ENCODE measurements at regions not wholly inside any gene's neighbourhood (a gene's known extent, or its start where the extent isn't known, plus 50 kb on each side); places are given as distances from the start of the nearest gene placed in this dataset.
"Not testable (repeated sequence)": the region's sequence is repeated elsewhere in the genome, so short reads cannot be mapped to it uniquely, and the experiment has no call there.

DNA sequence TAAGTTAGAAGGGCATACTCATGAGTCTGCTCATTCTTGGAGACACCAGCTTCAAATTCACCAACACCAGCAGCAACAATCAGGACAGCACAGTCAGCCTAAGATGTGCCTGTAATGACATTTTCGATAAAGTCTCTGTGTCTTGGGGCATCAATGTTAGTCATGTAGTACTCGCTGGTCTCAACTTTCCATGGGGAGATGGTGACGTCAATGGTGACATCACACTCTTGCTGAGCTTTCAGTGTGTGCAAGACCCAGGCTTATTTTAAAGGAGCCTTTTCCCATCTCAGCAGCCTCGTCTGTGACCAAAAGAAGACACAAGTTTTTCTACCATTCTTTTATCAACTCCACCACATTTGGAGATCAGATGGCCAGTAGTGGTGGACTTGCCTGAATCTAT, 75.5 kb downstream of the SERINC2 start:
- no peaks in the 10 kb centered on the region for H3K9me3 ChIP-seq (replicated peaks; ENCODE audit: insufficient read depth, low read length)
- H3F3A ChIP-seq (ENCODE audit: insufficient read depth, low read length): peaks cover 12% of the 10 kb centered on the region
- no peaks in the 10 kb centered on the region for H4K20me1 ChIP-seq (ENCODE audit: insufficient read depth, low read length)
- H3K79me2 ChIP-seq (ENCODE audit: low read length): no peaks in the 10 kb centered on the region
- no peak overlapping the region for H3K27ac ChIP-seq (ENCODE audit: low read length)
- H3K9ac ChIP-seq (ENCODE audit: low read length): no peak overlapping the region
- no peak overlapping the region for H3K4me2 ChIP-seq (ENCODE audit: low read depth, low read length)
- DNase-seq: no peak
- H3K4me3 ChIP-seq (ENCODE audit: low read length): no peak overlapping the region
- H3K4me1 ChIP-seq (ENCODE audit: low read length): peaks cover 12% of the 10 kb centered on the region
- H3K9me2 ChIP-seq (replicated peaks; ENCODE audit: insufficient read depth, low read length): no peaks in the 10 kb centered on the region
- no peaks in the 10 kb centered on the region for H3K27me3 ChIP-seq (replicated peaks; ENCODE audit: insufficient read depth, low read length)
- no peaks in the 10 kb centered on the region for H3K36me3 ChIP-seq (replicated peaks; ENCODE audit: insufficient read depth, low read length)
- TF ChIP-seq EZH2phosphoT487 (IDR thresholded peaks at IDR 0.05; ENCODE audit: low read length) (no peak), EZH2 (optimal IDR thresholded peaks at IDR 0.05; ENCODE audit: low read depth, low read length) (no peak)
- TF ChIP-seq, protein P1, sequence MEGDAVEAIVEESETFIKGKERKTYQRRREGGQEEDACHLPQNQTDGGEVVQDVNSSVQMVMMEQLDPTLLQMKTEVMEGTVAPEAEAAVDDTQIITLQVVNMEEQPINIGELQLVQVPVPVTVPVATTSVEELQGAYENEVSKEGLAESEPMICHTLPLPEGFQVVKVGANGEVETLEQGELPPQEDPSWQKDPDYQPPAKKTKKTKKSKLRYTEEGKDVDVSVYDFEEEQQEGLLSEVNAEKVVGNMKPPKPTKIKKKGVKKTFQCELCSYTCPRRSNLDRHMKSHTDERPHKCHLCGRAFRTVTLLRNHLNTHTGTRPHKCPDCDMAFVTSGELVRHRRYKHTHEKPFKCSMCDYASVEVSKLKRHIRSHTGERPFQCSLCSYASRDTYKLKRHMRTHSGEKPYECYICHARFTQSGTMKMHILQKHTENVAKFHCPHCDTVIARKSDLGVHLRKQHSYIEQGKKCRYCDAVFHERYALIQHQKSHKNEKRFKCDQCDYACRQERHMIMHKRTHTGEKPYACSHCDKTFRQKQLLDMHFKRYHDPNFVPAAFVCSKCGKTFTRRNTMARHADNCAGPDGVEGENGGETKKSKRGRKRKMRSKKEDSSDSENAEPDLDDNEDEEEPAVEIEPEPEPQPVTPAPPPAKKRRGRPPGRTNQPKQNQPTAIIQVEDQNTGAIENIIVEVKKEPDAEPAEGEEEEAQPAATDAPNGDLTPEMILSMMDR (IDR thresholded peaks at IDR 0.05; ENCODE audit: low read length): no peak
- no peak overlapping the region for H2AFZ ChIP-seq (ENCODE audit: low read length)

- DNase-seq; H3K27me3 ChIP-seq (replicated peaks; ENCODE audit: insufficient read depth, low read length); H3K4me2 ChIP-seq (ENCODE audit: low read depth, low read length); H3K9me3 ChIP-seq (replicated peaks; ENCODE audit: insufficient read depth, low read length); H3K79me2 ChIP-seq (ENCODE audit: low read length); H3K9me2 ChIP-seq (replicated peaks; ENCODE audit: insufficient read depth, low read length); H3K4me3 ChIP-seq (ENCODE audit: low read length); H2AFZ ChIP-seq (ENCODE audit: low read length); H4K20me1 ChIP-seq (ENCODE audit: insufficient read depth, low read length); H3K36me3 ChIP-seq (replicated peaks; ENCODE audit: insufficient read depth, low read length); H3K9ac ChIP-seq (ENCODE audit: low read length); H3K27ac ChIP-seq (ENCODE audit: low read length): not testable (repeated sequence)
- H3F3A ChIP-seq (ENCODE audit: insufficient read depth, low read length): peaks cover 17% of the 10 kb centered on the region
- H3K4me1 ChIP-seq (ENCODE audit: low read length): peaks cover 21% of the 10 kb centered on the region
Measured at GRCh38 chr1:31489575-31489974, 76.6 kb downstream of the SERINC2 start.

- not testable (repeated sequence) for DNase-seq; H3K27ac ChIP-seq (ENCODE audit: low read length); H3K36me3 ChIP-seq (replicated peaks; ENCODE audit: insufficient read depth, low read length); H3K4me2 ChIP-seq (ENCODE audit: low read depth, low read length); H3K4me3 ChIP-seq (ENCODE audit: low read length); H3K9ac ChIP-seq (ENCODE audit: low read length); H2AFZ ChIP-seq (ENCODE audit: low read length); H4K20me1 ChIP-seq (ENCODE audit: insufficient read depth, low read length); H3K79me2 ChIP-seq (ENCODE audit: low read length); H3K9me2 ChIP-seq (replicated peaks; ENCODE audit: insufficient read depth, low read length); H3K27me3 ChIP-seq (replicated peaks; ENCODE audit: insufficient read depth, low read length); H3K9me3 ChIP-seq (replicated peaks; ENCODE audit: insufficient read depth, low read length)
- H3K4me1 ChIP-seq (ENCODE audit: low read length): peaks cover 21% of the 10 kb centered on the region
- H3F3A ChIP-seq (ENCODE audit: insufficient read depth, low read length): peaks cover 17% of the 10 kb centered on the region
Measured at GRCh38 chr1:31490596-31490995, 77.6 kb downstream of the SERINC2 start.

DNA sequence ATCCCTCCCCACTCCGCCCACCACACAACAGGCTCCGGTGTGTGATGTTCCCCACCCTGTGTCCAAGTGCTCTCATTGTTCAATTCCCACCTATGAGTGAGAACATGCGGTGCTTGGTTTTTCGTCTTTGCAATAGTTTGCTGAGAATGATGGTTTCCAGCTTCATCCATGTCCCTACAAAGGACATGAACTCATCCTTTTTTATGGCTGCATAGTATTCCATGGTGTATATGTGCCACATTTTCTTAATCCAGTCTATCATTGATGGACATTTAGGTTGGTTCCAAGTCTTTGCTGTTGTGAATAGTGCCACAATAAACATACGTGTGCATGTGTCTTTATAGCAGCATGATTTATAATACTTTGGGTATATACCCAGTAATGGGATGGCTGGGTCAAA, 81.0 kb upstream of the TINAGL1 start:
- not testable (repeated sequence) for H3K4me3 ChIP-seq (ENCODE audit: low read length); H4K20me1 ChIP-seq (ENCODE audit: insufficient read depth, low read length); H3K27ac ChIP-seq (ENCODE audit: low read length); H3K36me3 ChIP-seq (replicated peaks; ENCODE audit: insufficient read depth, low read length); DNase-seq; H3K4me2 ChIP-seq (ENCODE audit: low read depth, low read length); H3K9me3 ChIP-seq (replicated peaks; ENCODE audit: insufficient read depth, low read length); H3K9me2 ChIP-seq (replicated peaks; ENCODE audit: insufficient read depth, low read length); H3K79me2 ChIP-seq (ENCODE audit: low read length); H3K9ac ChIP-seq (ENCODE audit: low read length); H3K27me3 ChIP-seq (replicated peaks; ENCODE audit: insufficient read depth, low read length); H3F3A ChIP-seq (ENCODE audit: insufficient read depth, low read length); H2AFZ ChIP-seq (ENCODE audit: low read length)
- peaks cover 11% of the 10 kb centered on the region for H3K4me1 ChIP-seq (ENCODE audit: low read length)

DNA sequence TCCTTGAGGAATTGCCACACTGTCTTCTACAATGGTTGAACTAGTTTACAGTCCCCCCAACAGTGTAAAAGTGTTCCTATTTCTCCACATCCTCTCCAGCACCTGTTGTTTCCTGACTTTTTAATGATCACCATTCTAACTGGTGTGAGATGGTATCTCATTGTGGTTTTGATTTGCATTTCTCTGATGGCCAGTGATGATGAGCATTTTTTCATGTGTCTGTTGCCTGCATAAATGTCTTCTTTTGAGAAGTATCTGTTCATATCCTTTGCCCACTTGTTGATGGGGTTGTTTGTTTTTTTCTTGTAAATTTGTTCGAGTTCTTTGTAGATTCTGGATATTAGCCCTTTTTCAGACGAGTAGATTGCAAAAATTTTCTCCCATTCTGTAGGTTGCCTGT, 80.5 kb upstream of the TINAGL1 start:
- not testable (repeated sequence) for H3K27ac ChIP-seq (ENCODE audit: low read length); H3K36me3 ChIP-seq (replicated peaks; ENCODE audit: insufficient read depth, low read length); H3K27me3 ChIP-seq (replicated peaks; ENCODE audit: insufficient read depth, low read length); H3K4me3 ChIP-seq (ENCODE audit: low read length); H3K79me2 ChIP-seq (ENCODE audit: low read length); DNase-seq; H3K9ac ChIP-seq (ENCODE audit: low read length); H2AFZ ChIP-seq (ENCODE audit: low read length); H3K4me2 ChIP-seq (ENCODE audit: low read depth, low read length); H3F3A ChIP-seq (ENCODE audit: insufficient read depth, low read length); H4K20me1 ChIP-seq (ENCODE audit: insufficient read depth, low read length); H3K9me2 ChIP-seq (replicated peaks; ENCODE audit: insufficient read depth, low read length); H3K9me3 ChIP-seq (replicated peaks; ENCODE audit: insufficient read depth, low read length)
- H3K4me1 ChIP-seq (ENCODE audit: low read length): peaks cover 11% of the 10 kb centered on the region
